Fibroblast of lung (primary cell): ENCODE measurements at regions not wholly inside any gene's neighbourhood (a gene's known extent, or its start where the extent isn't known, plus 50 kb on each side); places are given as distances from the start of the nearest gene placed in this dataset.

Experiments
- EZH2 ChIP-seq: IDR thresholded peaks from 2 replicates; pipeline ENCODE4 v1.5.1; 2012; ENCODE audit warnings: low read length, control low read depth, mild to moderate bottlenecking; ENCODE audit errors: missing control alignments
- TF ChIP-seq, protein P1 (sequence below), 2 donors: IDR thresholded peaks in 1 of 2; conservative IDR thresholded peaks in 1 of 2; 1 replicate in 1 of 2; 2 replicates in 1 of 2; pipeline ENCODE4 v1.5.1; 2011 to 2012; ENCODE audit warnings: low read length in 2 of 2, control low read depth in 1 of 2, inconsistent platforms in 1 of 2, low read depth in 1 of 2, mild to moderate bottlenecking in 1 of 2

DNA sequence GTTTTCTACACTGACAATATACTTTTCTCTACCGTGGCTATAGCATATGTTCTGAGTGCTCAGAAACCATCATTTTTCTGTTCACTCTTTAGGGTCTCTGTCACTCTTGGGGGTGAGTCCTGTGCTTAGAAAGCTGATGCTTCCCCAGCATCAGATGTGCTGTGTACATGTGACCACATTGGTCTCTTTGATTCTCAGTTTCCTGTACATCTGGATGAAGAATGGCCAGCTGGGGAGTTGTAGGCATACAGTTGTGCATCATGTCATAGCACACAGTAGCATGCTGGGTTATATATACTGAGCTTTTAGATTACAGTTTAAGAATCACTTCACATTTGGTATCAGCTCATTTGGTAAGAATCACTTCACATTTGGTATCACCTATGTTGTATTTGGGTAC lies 238.6 kb upstream of the PREP start:
- TF ChIP-seq, protein P1, sequence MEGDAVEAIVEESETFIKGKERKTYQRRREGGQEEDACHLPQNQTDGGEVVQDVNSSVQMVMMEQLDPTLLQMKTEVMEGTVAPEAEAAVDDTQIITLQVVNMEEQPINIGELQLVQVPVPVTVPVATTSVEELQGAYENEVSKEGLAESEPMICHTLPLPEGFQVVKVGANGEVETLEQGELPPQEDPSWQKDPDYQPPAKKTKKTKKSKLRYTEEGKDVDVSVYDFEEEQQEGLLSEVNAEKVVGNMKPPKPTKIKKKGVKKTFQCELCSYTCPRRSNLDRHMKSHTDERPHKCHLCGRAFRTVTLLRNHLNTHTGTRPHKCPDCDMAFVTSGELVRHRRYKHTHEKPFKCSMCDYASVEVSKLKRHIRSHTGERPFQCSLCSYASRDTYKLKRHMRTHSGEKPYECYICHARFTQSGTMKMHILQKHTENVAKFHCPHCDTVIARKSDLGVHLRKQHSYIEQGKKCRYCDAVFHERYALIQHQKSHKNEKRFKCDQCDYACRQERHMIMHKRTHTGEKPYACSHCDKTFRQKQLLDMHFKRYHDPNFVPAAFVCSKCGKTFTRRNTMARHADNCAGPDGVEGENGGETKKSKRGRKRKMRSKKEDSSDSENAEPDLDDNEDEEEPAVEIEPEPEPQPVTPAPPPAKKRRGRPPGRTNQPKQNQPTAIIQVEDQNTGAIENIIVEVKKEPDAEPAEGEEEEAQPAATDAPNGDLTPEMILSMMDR (conservative IDR thresholded peaks at IDR 0.05 in 1 of 2, IDR thresholded peaks at IDR 0.05 in 1 of 2; ENCODE audit: low read depth in 1 of 2, low read length in 2 of 2) = no peak
- no peak for TF ChIP-seq EZH2
